HG03103 (cell line): ENCODE measurements at regions not wholly inside any gene's neighbourhood (a gene's known extent, or its start where the extent isn't known, plus 50 kb on each side); places are given as distances from the start of the nearest gene placed in this dataset.

Experiments used
- ATAC-seq: cut with Tn5 transposase; IDR thresholded peaks from one replicate; pipeline ENCODE4 v1.9.1; 2021; ENCODE audit warnings: low read depth; ENCODE audit not compliant: unreplicated experiment

- ATAC-seq = no peak
These were observed 152.8 kb downstream of the FSIP2 start for GRCh38 chr2:185891403-185891802.

- no peak for ATAC-seq
These were observed 153.3 kb downstream of the FSIP2 start for GRCh38 chr2:185891804-185892411.

GRCh38 chr2:185892484-185892883, 153.9 kb downstream of the FSIP2 start:
- ATAC-seq = no peak

- no peak for ATAC-seq
These were observed 155.6 kb downstream of the FSIP2 start for GRCh38 chr2:185894223-185894622.

DNA sequence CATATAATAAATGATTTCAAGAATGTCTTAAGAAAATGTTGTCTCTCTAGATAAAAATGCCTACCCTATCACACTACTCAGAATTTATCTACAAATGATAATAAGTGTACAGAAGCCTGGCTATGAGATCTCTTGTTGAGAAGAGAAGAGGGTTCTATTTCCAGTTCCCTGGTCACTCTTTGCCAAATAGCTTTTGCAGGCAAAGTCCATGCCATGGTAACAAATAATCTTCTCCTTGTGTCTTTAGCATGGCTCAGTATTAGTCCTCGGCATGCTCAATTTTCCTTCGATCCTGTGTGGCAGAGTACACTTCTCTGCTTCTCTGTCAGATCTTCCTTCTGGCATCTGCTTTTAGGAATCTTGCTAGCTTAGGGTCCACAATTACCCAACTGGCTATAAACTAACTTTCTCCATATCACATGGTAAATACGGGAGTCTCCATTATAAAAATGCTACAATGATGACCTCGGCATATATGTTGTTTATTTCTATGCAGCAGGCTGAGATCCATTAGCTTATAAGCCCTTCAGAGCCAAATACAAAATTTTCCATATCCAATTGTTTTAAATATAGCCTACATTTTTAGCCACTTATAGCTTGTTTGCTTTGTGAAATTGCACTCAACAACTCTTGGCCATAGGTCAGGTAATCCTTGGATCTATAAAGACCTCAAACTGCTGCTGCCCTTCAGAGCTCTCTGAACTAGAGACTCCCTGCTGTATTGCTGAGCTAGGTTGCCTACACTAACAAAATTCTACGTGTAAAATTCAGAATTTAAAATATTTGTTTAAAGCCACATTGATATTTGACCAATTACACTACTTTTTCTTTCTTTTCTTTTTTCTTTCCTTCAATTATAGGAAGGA, 157.5 kb downstream of the FSIP2 start:
- ATAC-seq = no peak

DNA sequence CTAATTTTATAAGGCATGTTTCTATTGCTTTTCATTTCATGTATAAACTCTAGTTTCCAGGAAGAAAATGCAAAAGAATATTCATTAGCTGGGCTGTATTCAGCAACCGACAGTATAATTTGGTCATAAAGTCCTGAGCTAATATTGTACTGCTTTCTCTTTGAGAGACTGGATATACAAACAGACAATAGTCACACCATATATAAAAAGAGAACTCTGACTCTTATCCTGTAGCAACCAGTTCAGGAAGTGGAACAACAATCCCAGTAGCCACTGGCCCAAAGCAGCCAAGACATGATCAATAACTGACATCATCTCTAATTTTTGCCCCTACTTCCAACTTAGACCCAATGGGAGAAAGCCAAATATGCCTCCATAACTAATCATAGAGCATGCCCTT, 160.8 kb downstream of the FSIP2 start:
- ATAC-seq = no peak

- ATAC-seq = no peak
These were observed 180.6 kb downstream of the FSIP2 start for GRCh38 chr2:185919155-185919554.

DNA sequence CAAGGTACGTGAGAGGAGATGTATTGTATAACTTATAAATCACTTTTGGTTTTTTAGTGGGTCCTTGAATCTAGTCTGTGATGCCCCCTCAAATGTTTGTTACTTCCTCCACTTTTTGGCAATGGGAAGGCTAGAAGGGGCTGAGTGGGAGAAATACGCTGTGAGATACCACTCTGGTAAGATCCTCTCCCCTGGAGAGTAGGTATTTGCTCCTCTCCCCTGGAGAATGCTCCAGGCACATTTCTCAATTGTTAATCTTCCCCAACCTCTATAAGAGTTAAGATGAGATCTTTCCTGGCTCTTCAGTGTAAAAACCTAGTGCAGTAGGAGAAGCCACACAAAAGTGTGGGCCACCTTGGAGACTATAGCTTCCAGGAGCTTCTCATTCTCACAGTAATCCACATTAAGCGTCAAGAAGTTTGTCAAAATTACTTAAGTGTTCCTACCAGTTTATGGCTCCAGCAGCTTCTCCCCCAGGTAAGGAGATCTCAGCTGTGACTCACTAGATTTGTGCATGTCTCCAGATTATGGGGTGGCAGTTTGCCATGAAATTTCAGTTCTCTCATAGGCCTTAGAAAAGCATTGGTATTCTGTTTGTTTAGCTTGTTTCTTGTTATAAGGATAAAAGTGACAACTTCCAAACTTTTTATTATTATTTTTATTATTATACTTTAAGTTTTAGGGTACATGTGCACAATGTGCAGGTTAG, 182.6 kb downstream of the FSIP2 start:
- no peak for ATAC-seq

DNA sequence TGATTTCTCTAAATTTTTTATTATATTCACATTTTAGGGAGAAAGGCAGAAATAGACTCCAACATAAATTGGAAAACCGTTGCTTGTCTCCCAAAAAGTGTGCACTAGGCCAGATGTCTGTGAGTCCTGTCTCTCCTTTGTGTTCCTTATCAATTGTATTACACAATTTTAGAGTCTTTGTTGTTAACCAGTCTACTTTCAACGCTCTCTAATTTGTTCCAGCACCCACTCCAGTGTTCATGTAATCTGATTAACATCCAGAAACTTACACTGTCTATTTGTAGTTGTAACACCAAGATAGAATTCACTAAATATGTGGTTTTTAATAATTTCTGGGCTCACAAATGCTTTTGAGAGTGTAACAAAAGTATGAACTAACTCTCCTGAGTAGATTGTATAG, 195.6 kb downstream of the FSIP2 start:
- ATAC-seq = no peak

DNA sequence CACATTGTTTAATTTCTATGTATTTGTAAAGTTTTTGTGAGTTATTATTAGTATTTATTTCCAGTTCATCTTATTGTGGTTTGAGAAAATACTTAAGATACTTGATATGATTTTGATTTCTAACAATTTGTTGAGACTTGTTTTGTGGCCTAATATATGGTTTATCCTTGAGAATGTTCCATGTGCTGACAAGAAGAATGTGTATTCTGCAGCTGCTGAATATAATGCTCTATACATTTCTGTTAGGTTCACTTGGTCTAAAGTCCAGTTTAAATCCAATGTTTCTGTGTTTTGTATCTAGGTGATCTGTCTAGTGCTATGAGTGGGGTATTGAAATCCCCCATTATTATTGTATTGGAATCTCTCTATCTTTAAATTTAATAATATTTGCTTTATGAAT, 201.3 kb downstream of the FSIP2 start:
- no peak for ATAC-seq

- ATAC-seq = no peak
These were observed 204.3 kb downstream of the FSIP2 start for GRCh38 chr2:185942855-185943254.

DNA sequence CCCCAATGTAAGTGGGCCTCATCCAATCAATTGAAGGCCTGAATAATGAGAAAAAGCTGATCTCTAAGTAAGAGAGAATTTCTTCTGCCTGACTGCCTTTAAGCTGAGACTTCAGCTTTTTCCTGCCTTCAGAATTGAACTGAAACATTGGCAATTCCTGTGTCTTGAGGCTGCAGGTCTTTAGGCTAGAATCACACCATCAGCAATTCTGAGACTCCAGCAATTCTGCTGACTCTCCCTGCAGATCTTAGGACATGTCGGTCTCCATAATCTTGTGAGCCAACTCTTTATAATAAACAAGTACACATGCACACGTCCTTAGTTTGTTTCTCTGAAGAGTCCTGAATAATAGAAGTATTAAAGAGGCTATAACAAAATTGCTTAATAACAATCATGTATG, 209.1 kb downstream of the FSIP2 start:
- no peak for ATAC-seq

DNA sequence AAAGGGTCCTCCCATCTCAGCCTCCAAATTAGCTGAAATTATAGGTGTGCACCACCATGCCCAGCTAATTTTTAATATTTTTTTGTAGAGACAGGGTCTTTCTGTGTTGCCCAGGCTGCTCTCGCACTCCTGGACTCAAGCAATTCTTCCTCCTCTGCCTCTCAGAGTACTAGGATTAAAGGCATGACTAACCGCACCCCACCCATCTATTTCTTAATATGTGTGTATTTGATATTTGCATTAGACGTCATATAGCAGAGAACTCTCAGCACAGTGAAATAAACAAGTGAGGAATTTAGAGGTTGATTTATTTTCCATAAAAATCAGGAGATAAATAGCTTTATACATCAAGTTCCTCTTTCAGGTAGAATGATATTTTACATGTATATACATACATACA, 213.5 kb downstream of the FSIP2 start:
- ATAC-seq = no peak

- ATAC-seq = no peak
These were observed 215.8 kb downstream of the FSIP2 start for GRCh38 chr2:185954389-185954788.

- ATAC-seq = no peak
These were observed 216.4 kb downstream of the FSIP2 start for GRCh38 chr2:185955050-185955449.

DNA sequence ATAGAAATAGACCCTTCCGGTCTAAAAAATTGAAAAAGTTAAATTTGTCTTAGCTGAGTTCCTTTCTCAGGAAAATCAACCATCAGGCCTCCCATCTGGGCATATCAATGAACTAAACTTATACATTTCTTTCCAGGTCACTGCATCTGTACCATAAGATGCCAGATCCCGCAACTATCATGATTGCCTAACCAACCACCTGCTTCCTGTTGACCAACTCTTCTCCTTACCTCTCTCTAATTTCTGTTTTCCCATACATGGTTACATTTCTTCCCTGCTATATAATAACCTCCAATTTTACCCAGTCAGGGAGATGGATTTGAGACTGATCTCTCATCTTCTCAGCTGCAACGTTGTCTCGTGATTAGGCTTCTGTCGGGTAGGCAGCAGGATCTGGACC, 228.7 kb downstream of the FSIP2 start:
- ATAC-seq = no peak

- no peak for ATAC-seq
These were observed 231.7 kb downstream of the FSIP2 start for GRCh38 chr2:185970148-185970852.

GRCh38 chr2:185978634-185979407, 240.2 kb downstream of the FSIP2 start:
- ATAC-seq = no peak

GRCh38 chr2:185979546-185980071, 241.0 kb downstream of the FSIP2 start:
- no peak for ATAC-seq

DNA sequence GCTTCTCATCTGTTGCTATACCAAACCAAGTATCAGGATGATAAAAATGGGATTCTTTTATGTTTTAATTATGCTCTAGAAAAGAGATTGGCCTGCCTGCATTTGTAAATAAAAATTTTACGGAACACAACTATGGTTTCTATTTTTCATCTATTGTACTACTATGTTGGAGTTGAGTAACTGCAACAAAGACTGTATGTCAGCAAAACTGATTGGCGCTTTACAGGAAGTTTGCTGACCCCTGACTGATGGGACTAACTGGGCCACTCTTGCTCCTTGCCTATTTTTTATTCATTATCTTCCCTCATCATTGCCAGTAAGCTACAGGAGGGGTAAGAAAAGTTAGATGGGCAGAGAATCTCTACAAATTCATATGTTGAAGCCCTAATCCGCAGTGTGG, 242.3 kb downstream of the FSIP2 start:
- ATAC-seq = no peak
